H1 (cell line): ENCODE measurements at regions not wholly inside any gene's neighbourhood (a gene's known extent, or its start where the extent isn't known, plus 50 kb on each side); places are given as distances from the start of the nearest gene placed in this dataset.

Experiments
- CTCF ChIA-PET: fragments of 300-600 bp; sonication (Branson Sonifier 250); formaldehyde crosslinking; loops from one replicate; lab custom pipeline; 2021; ENCODE audit not compliant: partially characterized antibody; lab: Charles Lee
- POLR2A ChIA-PET: fragments of 300-600 bp; sonication (Branson Sonifier 250); formaldehyde crosslinking; loops from one replicate; lab custom pipeline; 2021; ENCODE audit warnings: inconsistent platforms; ENCODE audit not compliant: partially characterized antibody; lab: Charles Lee
- DNase-seq, 2 experiments: peaks; one replicate each; pipeline versions ENCODE4 v3.0.0 to v3.0.0-alpha.2; 2010 to 2022; ENCODE audit warnings: low spot score in 2 of 2, low read depth in 1 of 2, mixed read lengths in 1 of 2
- FAIRE-seq: peaks from 2 replicates; lab custom pipeline; 2011; peaks lifted over from hg19 to GRCh38; lab: Jason Lieb, UNC
- H2AFZ ChIP-seq: 2 replicates; pipeline ENCODE4 v1.8.1; 2012; ENCODE audit warnings: low read length, inconsistent platforms
- H2AK5ac ChIP-seq: 2 replicates; pipeline ENCODE4 v1.6.1; 2013; ENCODE audit warnings: low read depth, low read length
- H2BK120ac ChIP-seq: replicated peaks from 2 replicates; pipeline ENCODE3; 2013; ENCODE audit warnings: low read depth, low read length, inconsistent platforms
- H2BK12ac ChIP-seq: 2 replicates; pipeline ENCODE4 v1.6.1; 2013; ENCODE audit warnings: low read depth, low read length
- H2BK15ac ChIP-seq: 2 replicates; pipeline ENCODE4 v1.6.1; 2013; ENCODE audit warnings: low read length
- H2BK20ac ChIP-seq: 2 replicates; pipeline ENCODE4 v1.6.1; 2013; ENCODE audit warnings: low read length
- H2BK5ac ChIP-seq: 2 replicates; pipeline ENCODE4 v1.6.1; 2013; ENCODE audit warnings: low read depth, low read length
- H3K14ac ChIP-seq: 2 replicates; pipeline ENCODE4 v1.6.1; 2013; ENCODE audit warnings: inconsistent platforms; ENCODE audit not compliant: insufficient read length
- H3K18ac ChIP-seq: 2 replicates; pipeline ENCODE4 v1.6.1; 2013; ENCODE audit warnings: low read length; ENCODE audit errors: extremely low read depth
- H3K23ac ChIP-seq: 2 replicates; pipeline ENCODE4 v1.6.1; 2013; ENCODE audit warnings: inconsistent platforms; ENCODE audit not compliant: insufficient read length
- H3K23me2 ChIP-seq: 2 replicates; pipeline ENCODE4 v1.6.1; 2013; ENCODE audit warnings: low read depth, low read length
- H3K27ac ChIP-seq: 2 replicates; pipeline ENCODE4 v1.6.1; 2011; ENCODE audit warnings: low read depth, low read length, inconsistent platforms
- H3K27me3 ChIP-seq, 4 experiments: replicated peaks in 1 of 4; 1 replicate in 1 of 4; 2 replicates in 3 of 4; pipeline versions ENCODE4 v1.6.1 to v1.8.1; 2011 to 2013; ENCODE audit warnings: low read length in 3 of 4, mild to moderate bottlenecking in 3 of 4, inconsistent platforms in 2 of 4, mixed read lengths in 2 of 4, moderate library complexity in 1 of 4; ENCODE audit not compliant: control insufficient read depth in 3 of 4, insufficient read depth in 3 of 4; ENCODE audit errors: extremely low read depth in 1 of 4
- H3K36me3 ChIP-seq, 4 experiments: 2 replicates each; pipeline versions ENCODE4 v1.6.1 to v1.8.1; 2011 to 2013; ENCODE audit warnings: mild to moderate bottlenecking in 4 of 4, low read length in 3 of 4, moderate library complexity in 2 of 4, control low read depth in 1 of 4, inconsistent platforms in 1 of 4; ENCODE audit not compliant: insufficient read depth in 4 of 4, control insufficient read depth in 2 of 4
- H3K4ac ChIP-seq: replicated peaks from 2 replicates; pipeline ENCODE3; 2013; ENCODE audit warnings: low read length, low read depth, mixed read lengths, inconsistent platforms; ENCODE audit not compliant: insufficient read length
- H3K4me1 ChIP-seq, 4 experiments: replicated peaks in 1 of 4; 1 replicate in 1 of 4; 2 replicates in 3 of 4; pipeline versions ENCODE4 v1.6.1 to v1.8.1; 2011 to 2013; ENCODE audit warnings: low read length in 3 of 4, inconsistent platforms in 2 of 4, mixed read lengths in 1 of 4; ENCODE audit not compliant: insufficient read depth in 4 of 4, control insufficient read depth in 3 of 4
- H3K4me2 ChIP-seq, 2 experiments: 2 replicates each; pipeline versions ENCODE4 v1.6.1 to v1.8.1; 2011 to 2013; ENCODE audit warnings: low read depth in 2 of 2, low read length in 2 of 2, control low read depth in 1 of 2, inconsistent platforms in 1 of 2, mild to moderate bottlenecking in 1 of 2; ENCODE audit not compliant: insufficient read depth in 1 of 2
- H3K4me3 ChIP-seq, 4 experiments: fragments of 200-600, 300-600 bp in 1 of 4; sonication (generic), shearing (Covaris generic), sonication (Bioruptor Twin) in 1 of 4; 2 replicates each; pipeline versions ENCODE4 v1.5.1 to v1.8.1; 2011 to 2016; ENCODE audit warnings: low read length in 4 of 4, low read depth in 3 of 4, control low read depth in 2 of 4, inconsistent platforms in 2 of 4, mild to moderate bottlenecking in 2 of 4, mixed read lengths in 1 of 4, moderate library complexity in 1 of 4; ENCODE audit not compliant: insufficient read depth in 2 of 4; ENCODE audit errors: extremely low read depth in 1 of 4
- H3K56ac ChIP-seq: replicated peaks from 2 replicates; pipeline ENCODE3; 2013; ENCODE audit warnings: low read depth, mild to moderate bottlenecking, mixed read lengths, low read length, inconsistent platforms; ENCODE audit not compliant: insufficient read length
- H3K79me1 ChIP-seq: 2 replicates; pipeline ENCODE4 v1.6.1; 2013; ENCODE audit warnings: low read depth, low read length, control low read depth
- H3K79me2 ChIP-seq, 2 experiments: 2 replicates each; pipeline versions ENCODE4 v1.6.1 to v1.8.1; 2012 to 2013; ENCODE audit warnings: low read length in 2 of 2, mild to moderate bottlenecking in 2 of 2, inconsistent platforms in 1 of 2; ENCODE audit not compliant: insufficient read depth in 2 of 2, control insufficient read depth in 1 of 2
- H3K9ac ChIP-seq, 4 experiments: replicated peaks in 1 of 4; 1 replicate in 1 of 4; 2 replicates in 3 of 4; pipeline versions ENCODE4 v1.6.1 to v1.8.1; 2011 to 2013; ENCODE audit warnings: low read depth in 3 of 4, low read length in 3 of 4, control low read depth in 2 of 4, mild to moderate bottlenecking in 2 of 4, moderate library complexity in 2 of 4, inconsistent platforms in 1 of 4; ENCODE audit errors: extremely low read depth in 1 of 4
- H3K9me3 ChIP-seq, 2 experiments: 2 replicates each; pipeline versions ENCODE4 v1.6.1 to v1.8.1; 2012 to 2013; ENCODE audit warnings: mild to moderate bottlenecking in 2 of 2, moderate library complexity in 2 of 2, control low read depth in 1 of 2, inconsistent platforms in 1 of 2, low read depth in 1 of 2, low read length in 1 of 2, mixed read lengths in 1 of 2; ENCODE audit not compliant: insufficient read depth in 2 of 2
- H4K20me1 ChIP-seq, 2 experiments: replicated peaks in 1 of 2; 2 replicates each; pipeline versions ENCODE3 to v1.8.1; 2011 to 2013; ENCODE audit warnings: inconsistent platforms in 2 of 2, low read length in 2 of 2, mild to moderate bottlenecking in 1 of 2; ENCODE audit not compliant: insufficient read depth in 2 of 2, control insufficient read depth in 1 of 2
- H4K5ac ChIP-seq: 2 replicates; pipeline ENCODE4 v1.6.1; 2013; ENCODE audit warnings: low read length, low read depth, mixed read lengths, inconsistent platforms; ENCODE audit not compliant: insufficient read length
- H4K8ac ChIP-seq: 2 replicates; pipeline ENCODE4 v1.8.0; 2013; ENCODE audit warnings: mild to moderate bottlenecking, moderate library complexity, low read length, inconsistent platforms; ENCODE audit not compliant: insufficient read depth; ENCODE audit errors: extremely low read depth
- H4K91ac ChIP-seq: replicated peaks from 2 replicates; pipeline ENCODE3; 2013; ENCODE audit warnings: low read length, mixed read lengths, inconsistent platforms; ENCODE audit not compliant: insufficient read length
- CBX5 ChIP-seq: fragments of 300-800, 300-1000 bp; sonication (generic); IDR thresholded peaks from 2 replicates; pipeline ENCODE4 v1.7.1; 2016; ENCODE audit warnings: antibody characterized with exemption, low read length, low read depth
- NANOG ChIP-seq: IDR thresholded peaks from 2 replicates; pipeline ENCODE4 v1.6.1; 2011; ENCODE audit warnings: low read length, low read depth, mild to moderate bottlenecking, inconsistent platforms; ENCODE audit not compliant: insufficient read depth, poor library complexity, severe bottlenecking
- POLR2AphosphoS5 ChIP-seq: IDR thresholded peaks from 2 replicates; pipeline ENCODE4 v1.6.1; 2011; ENCODE audit warnings: low read depth, low read length
- RBBP5 ChIP-seq: IDR thresholded peaks from 2 replicates; pipeline ENCODE4 v1.7.1; 2012; ENCODE audit warnings: low read depth, mild to moderate bottlenecking, inconsistent platforms, low read length, moderate library complexity, borderline replicate concordance
- TCF12 ChIP-seq: IDR thresholded peaks from 2 replicates; pipeline ENCODE4 v1.6.1; 2011; ENCODE audit warnings: low read depth, mild to moderate bottlenecking, low read length
- WGBS, 2 experiments: shearing (Covaris generic) in 1 of 2; methylation state at CpG; one replicate each; pipeline versions ENCODE4 v1.1.6 to v1.1.7; 2013 to 2015; ENCODE audit warnings: low lambda C conversion rate in 2 of 2, mixed read lengths in 2 of 2, inconsistent platforms in 1 of 2, low coverage in 1 of 2, missing lambda C conversion rate in 1 of 2; ENCODE audit not compliant: insufficient replicate concordance in 2 of 2, insufficient coverage in 1 of 2, insufficient read length in 1 of 2; ENCODE audit errors: extremely low coverage in 1 of 2, missing lambda C conversion rate in 1 of 2; 5-methylcytosine and 5-hydroxymethylcytosine counted together
- TF ChIP-seq, protein P1 (sequence below), 3 experiments: IDR thresholded peaks; 1 replicate in 2 of 3; 2 replicates in 1 of 3; pipeline versions ENCODE4 v1.5.1 to v1.6.1; 2011; ENCODE audit warnings: low read length in 3 of 3, mild to moderate bottlenecking in 3 of 3, inconsistent platforms in 2 of 3, low read depth in 1 of 3, moderate library complexity in 1 of 3; ENCODE audit not compliant: insufficient read depth in 1 of 3; ENCODE audit errors: control extremely low read depth in 1 of 3
- TF ChIP-seq, protein P2 (sequence below): IDR thresholded peaks from 2 replicates; pipeline ENCODE4 v1.6.1; 2012; ENCODE audit warnings: low read length, inconsistent platforms

DNA sequence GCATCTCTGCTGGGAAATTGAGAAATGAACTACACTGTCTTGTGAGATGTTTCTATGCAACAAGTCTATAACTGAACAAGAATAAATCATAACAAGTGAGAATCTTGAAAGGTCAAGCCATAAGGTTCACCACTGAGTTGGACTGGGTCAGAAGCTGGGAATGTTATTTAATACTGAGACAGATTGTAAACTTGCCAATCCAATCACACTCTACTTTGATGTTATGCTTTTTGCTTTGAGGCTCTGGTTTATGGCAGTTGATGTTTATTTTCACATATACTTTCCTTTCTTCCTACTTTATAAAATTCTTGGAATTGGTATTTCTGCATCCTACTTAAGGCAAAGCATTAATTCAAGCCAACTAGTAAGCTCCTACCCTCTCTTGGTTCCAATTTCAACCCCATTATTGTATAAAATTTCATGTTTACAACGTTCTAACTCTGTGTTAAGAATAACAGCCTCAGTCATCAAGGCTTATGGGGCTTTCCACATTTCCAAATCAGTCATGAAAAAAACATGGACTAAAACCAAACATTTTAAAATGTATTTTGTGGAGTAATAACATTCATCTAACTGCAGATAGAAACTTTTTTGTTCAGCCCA lies 533.4 kb downstream of the NYAP2 start:
- CTCF ChIA-PET, result no interaction called here
- Histone ChIP-seq H3K23me2 (no peaks in the 10 kb centered on the region), H2BK12ac (no peak overlapping the region)
- TF ChIP-seq POLR2AphosphoS5, result no peak
- no peak for TF ChIP-seq TCF12
- TF ChIP-seq, protein P1, sequence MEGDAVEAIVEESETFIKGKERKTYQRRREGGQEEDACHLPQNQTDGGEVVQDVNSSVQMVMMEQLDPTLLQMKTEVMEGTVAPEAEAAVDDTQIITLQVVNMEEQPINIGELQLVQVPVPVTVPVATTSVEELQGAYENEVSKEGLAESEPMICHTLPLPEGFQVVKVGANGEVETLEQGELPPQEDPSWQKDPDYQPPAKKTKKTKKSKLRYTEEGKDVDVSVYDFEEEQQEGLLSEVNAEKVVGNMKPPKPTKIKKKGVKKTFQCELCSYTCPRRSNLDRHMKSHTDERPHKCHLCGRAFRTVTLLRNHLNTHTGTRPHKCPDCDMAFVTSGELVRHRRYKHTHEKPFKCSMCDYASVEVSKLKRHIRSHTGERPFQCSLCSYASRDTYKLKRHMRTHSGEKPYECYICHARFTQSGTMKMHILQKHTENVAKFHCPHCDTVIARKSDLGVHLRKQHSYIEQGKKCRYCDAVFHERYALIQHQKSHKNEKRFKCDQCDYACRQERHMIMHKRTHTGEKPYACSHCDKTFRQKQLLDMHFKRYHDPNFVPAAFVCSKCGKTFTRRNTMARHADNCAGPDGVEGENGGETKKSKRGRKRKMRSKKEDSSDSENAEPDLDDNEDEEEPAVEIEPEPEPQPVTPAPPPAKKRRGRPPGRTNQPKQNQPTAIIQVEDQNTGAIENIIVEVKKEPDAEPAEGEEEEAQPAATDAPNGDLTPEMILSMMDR (IDR thresholded peaks at IDR 0.05; ENCODE audit: control extremely low read depth in 1 of 3, insufficient read depth in 1 of 3, low read depth in 1 of 3, low read length in 3 of 3), result no peak
- no peak for TF ChIP-seq RBBP5
- TF ChIP-seq CBX5, result no peak
- TF ChIP-seq, protein P2, sequence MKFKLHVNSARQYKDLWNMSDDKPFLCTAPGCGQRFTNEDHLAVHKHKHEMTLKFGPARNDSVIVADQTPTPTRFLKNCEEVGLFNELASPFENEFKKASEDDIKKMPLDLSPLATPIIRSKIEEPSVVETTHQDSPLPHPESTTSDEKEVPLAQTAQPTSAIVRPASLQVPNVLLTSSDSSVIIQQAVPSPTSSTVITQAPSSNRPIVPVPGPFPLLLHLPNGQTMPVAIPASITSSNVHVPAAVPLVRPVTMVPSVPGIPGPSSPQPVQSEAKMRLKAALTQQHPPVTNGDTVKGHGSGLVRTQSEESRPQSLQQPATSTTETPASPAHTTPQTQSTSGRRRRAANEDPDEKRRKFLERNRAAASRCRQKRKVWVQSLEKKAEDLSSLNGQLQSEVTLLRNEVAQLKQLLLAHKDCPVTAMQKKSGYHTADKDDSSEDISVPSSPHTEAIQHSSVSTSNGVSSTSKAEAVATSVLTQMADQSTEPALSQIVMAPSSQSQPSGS, result no peak
- TF ChIP-seq NANOG, result no peak
- TF ChIP-seq, all 59 proteins: peak for 0
- H3K4me3 ChIP-seq, result no peak overlapping the region
- POLR2A ChIA-PET, result no interaction called here
- H3K27ac ChIP-seq, result no peak overlapping the region
- H3K27me3 ChIP-seq, result no peaks in the 10 kb centered on the region
- H3K9me3 ChIP-seq, result no peaks in the 10 kb centered on the region
- H3K79me1 ChIP-seq, result no peaks in the 10 kb centered on the region
- 91% methylated on average over 1 of the region's 1 CpG; no CpG with 5 or more reads in 1 of the 2 experiments for WGBS, 2 experiments
- H4K5ac ChIP-seq, result no peak overlapping the region
- no peak overlapping the region for H2AFZ ChIP-seq
- no peaks in the 10 kb centered on the region for H3K36me3 ChIP-seq
- no peak overlapping the region for H2BK15ac ChIP-seq
- H2BK20ac ChIP-seq, result no peak overlapping the region
- no peak overlapping the region for H3K14ac ChIP-seq
- no peak overlapping the region for H3K23ac ChIP-seq
- DNase-seq (no peak), FAIRE-seq (no peak)
- H3K4me2 ChIP-seq, result no peak overlapping the region
- no peak overlapping the region for H2BK5ac ChIP-seq
- H3K18ac ChIP-seq, result no peak overlapping the region
- no peak overlapping the region for H4K91ac ChIP-seq
- no peak overlapping the region for H3K56ac ChIP-seq
- no peak overlapping the region for H3K4ac ChIP-seq
- H3K4me1 ChIP-seq, result no peaks in the 10 kb centered on the region
- H4K20me1 ChIP-seq, result no peaks in the 10 kb centered on the region
- H4K8ac ChIP-seq, result no peak overlapping the region
- H2AK5ac ChIP-seq, result no peak overlapping the region
- H3K9ac ChIP-seq, result no peak overlapping the region
- no peaks in the 10 kb centered on the region for H3K79me2 ChIP-seq
- H2BK120ac ChIP-seq, result no peak overlapping the region
